Fibroblast of lung (primary cell): ENCODE measurements at regions not wholly inside any gene's neighbourhood (a gene's known extent, or its start where the extent isn't known, plus 50 kb on each side); places are given as distances from the start of the nearest gene placed in this dataset.
A peak's percentile ranks its signal among the peaks of the same experiment; 100 is the strongest.

Source experiments
- DNase-seq, 2 donors: peaks; one replicate each; pipeline versions ENCODE4 v3.0.0 to v3.0.0-alpha.2; 2010; ENCODE audit warnings: low read depth in 2 of 2
- H2AFZ ChIP-seq: 2 replicates; pipeline ENCODE4 v1.5.1; 2012; ENCODE audit warnings: low read length, control low read depth, inconsistent platforms
- H3K27ac ChIP-seq: 2 replicates; pipeline ENCODE4 v1.5.1; 2011; ENCODE audit warnings: low read length, control low read depth; ENCODE audit not compliant: insufficient read depth
- H3K27me3 ChIP-seq: 2 replicates; pipeline ENCODE4 v1.5.1; 2011; ENCODE audit warnings: mild to moderate bottlenecking, low read length; ENCODE audit not compliant: control insufficient read depth, insufficient read depth
- H3K36me3 ChIP-seq: 2 replicates; pipeline ENCODE4 v1.5.1; 2011; ENCODE audit warnings: low read length; ENCODE audit not compliant: control insufficient read depth, insufficient read depth
- H3K4me1 ChIP-seq: 2 replicates; pipeline ENCODE4 v1.5.1; 2011; ENCODE audit warnings: low read length; ENCODE audit not compliant: control insufficient read depth, insufficient read depth; ENCODE audit errors: extremely low read depth
- H3K4me2 ChIP-seq: 2 replicates; pipeline ENCODE4 v1.5.1; 2011; ENCODE audit warnings: low read length, control low read depth; ENCODE audit not compliant: insufficient read depth; ENCODE audit errors: extremely low read depth
- H3K4me3 ChIP-seq, 4 experiments: fragments of 200-600 bp in 1 of 4; sonication (generic) in 1 of 4; replicated peaks in 1 of 4; 2 replicates each; pipeline ENCODE4 v1.5.1; 2011 to 2016; ENCODE audit warnings: low read length in 4 of 4, low read depth in 3 of 4, mild to moderate bottlenecking in 3 of 4, control low read depth in 2 of 4, inconsistent platforms in 1 of 4, mixed read lengths in 1 of 4; ENCODE audit not compliant: insufficient read depth in 1 of 4; ENCODE audit errors: control extremely low read depth in 1 of 4
- H3K79me2 ChIP-seq: 2 replicates; pipeline ENCODE4 v1.5.1; 2012; ENCODE audit warnings: mild to moderate bottlenecking, low read length, inconsistent platforms; ENCODE audit not compliant: control insufficient read depth, insufficient read depth
- H3K9ac ChIP-seq: 2 replicates; pipeline ENCODE4 v1.5.1; 2011; ENCODE audit warnings: mild to moderate bottlenecking, low read length, control low read depth; ENCODE audit not compliant: insufficient read depth
- H3K9me3 ChIP-seq: 2 replicates; pipeline ENCODE4 v1.5.1; 2012; ENCODE audit warnings: low read depth, low read length; ENCODE audit not compliant: control insufficient read depth, insufficient read depth
- H4K20me1 ChIP-seq: 2 replicates; pipeline ENCODE4 v1.5.1; 2011; ENCODE audit warnings: low read length; ENCODE audit not compliant: control insufficient read depth, insufficient read depth; ENCODE audit errors: extremely low read depth
- CTCF ChIP-seq, 2 donors: IDR thresholded peaks in 1 of 2; conservative IDR thresholded peaks in 1 of 2; 1 replicate in 1 of 2; 2 replicates in 1 of 2; pipeline ENCODE4 v1.5.1; 2011 to 2012; ENCODE audit warnings: low read length in 2 of 2, control low read depth in 1 of 2, inconsistent platforms in 1 of 2, low read depth in 1 of 2, mild to moderate bottlenecking in 1 of 2
- EZH2 ChIP-seq: IDR thresholded peaks from 2 replicates; pipeline ENCODE4 v1.5.1; 2012; ENCODE audit warnings: low read length, control low read depth, mild to moderate bottlenecking; ENCODE audit errors: missing control alignments

GRCh38 chr20:54385746-54386145 lies 89.6 kb upstream of the DOK5 start:
- Histone ChIP-seq H3K4me1 (no peaks in the 10 kb centered on the region), H3K9me3 (no peaks in the 10 kb centered on the region), H3K4me2 (no peak overlapping the region), H3K36me3 (no peaks in the 10 kb centered on the region), H2AFZ (no peak overlapping the region), H3K27me3 (no peaks in the 10 kb centered on the region), H3K9ac (no peak overlapping the region), H3K27ac (no peak overlapping the region), H3K4me3 (no peak overlapping the region), H4K20me1 (no peaks in the 10 kb centered on the region), H3K79me2 (no peaks in the 10 kb centered on the region)
- no peak for TF ChIP-seq CTCF (conservative IDR thresholded peaks at IDR 0.05 in 1 of 2, IDR thresholded peaks at IDR 0.05 in 1 of 2; ENCODE audit: low read depth in 1 of 2, low read length in 2 of 2)
- TF ChIP-seq EZH2, result no peak
- no peak for DNase-seq

- Histone ChIP-seq H2AFZ (no peak overlapping the region), H3K79me2 (no peaks in the 10 kb centered on the region), H3K27ac (no peak overlapping the region), H3K4me3 (no peak overlapping the region), H3K9me3 (no peaks in the 10 kb centered on the region), H3K36me3 (no peaks in the 10 kb centered on the region), H3K4me1 (no peaks in the 10 kb centered on the region), H3K9ac (no peak overlapping the region), H4K20me1 (no peaks in the 10 kb centered on the region), H3K27me3 (no peaks in the 10 kb centered on the region), H3K4me2 (no peak overlapping the region)
- peak in 1 of 2 donors; percentile 17 for DNase-seq
- no peak for TF ChIP-seq CTCF (conservative IDR thresholded peaks at IDR 0.05 in 1 of 2, IDR thresholded peaks at IDR 0.05 in 1 of 2; ENCODE audit: low read depth in 1 of 2, low read length in 2 of 2)
- TF ChIP-seq EZH2, result no peak
Observed at GRCh38 chr20:54389596-54390280, 85.7 kb upstream of the DOK5 start.

GRCh38 chr20:54397292-54398140 lies 77.9 kb upstream of the DOK5 start:
- H3K9ac ChIP-seq, result no peak overlapping the region

More at GRCh38 chr20:54397292-54398140, 77.9 kb upstream of the DOK5 start:
- Histone ChIP-seq H3K27ac (no peak overlapping the region), H3K9me3 (no peaks in the 10 kb centered on the region), H4K20me1 (no peaks in the 10 kb centered on the region), H3K27me3 (no peaks in the 10 kb centered on the region), H2AFZ (no peak overlapping the region), H3K36me3 (no peaks in the 10 kb centered on the region), H3K4me3 (no peak overlapping the region), H3K79me2 (no peaks in the 10 kb centered on the region), H3K4me1 (no peaks in the 10 kb centered on the region), H3K4me2 (no peak overlapping the region)
- DNase-seq, result peak in 1 of 2 donors; percentile 13
- TF ChIP-seq EZH2, result no peak
- TF ChIP-seq CTCF (conservative IDR thresholded peaks at IDR 0.05 in 1 of 2, IDR thresholded peaks at IDR 0.05 in 1 of 2; ENCODE audit: low read depth in 1 of 2, low read length in 2 of 2), result no peak
